ENCODE measurements at regions not wholly inside any gene's neighbourhood (a gene's known extent, or its start where the extent isn't known, plus 50 kb on each side); places are given as distances from the start of the nearest gene placed in this dataset.

- no peak for DNase-seq
Observed at GRCh38 chr15:38864122-38864521, 299.5 kb upstream of the RASGRP1 start.

DNA sequence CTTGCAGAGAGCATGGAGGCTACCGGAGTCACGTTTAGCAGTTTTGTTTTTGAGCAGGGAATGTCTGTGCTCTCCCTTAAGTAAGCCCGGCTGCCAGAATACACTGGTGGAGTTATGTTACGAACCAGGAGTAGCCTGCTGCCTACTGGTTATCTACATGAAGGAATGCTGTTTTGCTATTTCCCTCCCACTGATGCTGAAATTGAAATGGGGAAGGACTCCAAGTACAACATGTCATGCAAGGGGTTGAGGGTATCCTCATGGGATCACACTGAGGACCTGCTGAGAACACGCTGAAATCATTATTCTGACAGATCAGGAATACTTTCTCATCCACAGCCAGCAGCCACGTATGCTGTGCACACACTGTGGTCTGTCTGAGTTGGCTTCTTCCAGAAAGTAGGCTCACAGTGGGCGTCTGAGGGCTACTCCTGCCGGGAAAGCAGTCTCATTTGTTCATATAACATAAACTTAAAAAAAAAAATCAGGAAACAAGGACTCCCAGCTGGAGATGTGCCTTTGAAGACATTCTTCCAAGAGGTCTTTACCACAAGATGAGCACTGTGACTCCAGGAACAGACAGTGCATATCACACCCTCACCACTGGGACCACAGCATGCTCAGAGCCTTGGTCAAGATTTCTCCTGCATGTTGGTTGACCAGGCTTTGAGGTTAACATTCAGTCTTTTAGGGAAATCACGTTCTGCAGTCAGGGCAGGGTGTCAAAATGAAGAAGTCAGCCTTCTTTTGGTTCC, 300.4 kb upstream of the RASGRP1 start:
- no peak for DNase-seq

GRCh38 chr15:38867556-38867955, 302.9 kb upstream of the RASGRP1 start:
- no peak for DNase-seq

- DNase-seq: no peak
Observed at GRCh38 chr15:38868326-38869114, 303.9 kb upstream of the RASGRP1 start.

- no peak for DNase-seq
Observed at GRCh38 chr15:38871638-38872037, 307.0 kb upstream of the RASGRP1 start.

DNA sequence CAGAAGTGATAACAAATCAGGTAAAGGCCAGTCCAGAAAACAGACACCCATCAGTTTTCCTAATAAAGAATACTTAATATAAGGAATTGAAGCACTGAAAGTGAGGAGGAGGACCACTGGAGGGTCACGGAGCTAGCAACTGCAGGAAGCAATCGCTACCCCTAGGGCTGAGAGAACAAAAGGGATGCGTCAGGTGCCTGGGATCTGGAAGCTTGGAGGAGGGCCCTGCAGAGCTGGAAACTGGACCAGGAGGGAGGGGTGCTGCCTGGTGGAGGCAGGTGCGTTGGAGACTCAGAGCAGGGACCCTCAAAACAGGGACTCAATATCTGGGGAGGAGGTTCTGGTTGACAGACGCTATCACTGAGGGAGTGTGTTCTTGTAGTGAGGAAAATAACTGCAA, 308.1 kb upstream of the RASGRP1 start:
- no peak for DNase-seq

GRCh38 chr15:38873158-38873557, 308.5 kb upstream of the RASGRP1 start:
- no peak for DNase-seq

DNA sequence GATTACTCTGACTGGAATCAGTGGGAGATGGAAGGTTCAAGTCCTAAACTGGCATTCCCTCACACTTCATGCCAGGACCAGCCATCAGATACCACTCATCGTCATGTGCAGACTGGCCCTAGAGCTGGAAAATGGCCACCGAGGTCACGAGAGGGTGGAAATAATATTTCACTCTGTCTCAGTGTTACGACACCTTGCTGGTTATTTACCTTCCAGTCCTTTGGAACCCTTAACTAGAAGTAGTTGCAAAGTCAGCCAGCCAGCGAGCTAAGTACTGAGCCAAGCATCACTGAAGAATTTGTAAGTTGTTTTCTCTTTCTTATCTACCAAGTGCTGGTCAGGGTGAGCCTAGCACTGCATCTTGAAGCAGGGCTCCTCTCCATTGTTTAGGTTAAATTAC, 309.9 kb upstream of the RASGRP1 start:
- no peak for DNase-seq

DNA sequence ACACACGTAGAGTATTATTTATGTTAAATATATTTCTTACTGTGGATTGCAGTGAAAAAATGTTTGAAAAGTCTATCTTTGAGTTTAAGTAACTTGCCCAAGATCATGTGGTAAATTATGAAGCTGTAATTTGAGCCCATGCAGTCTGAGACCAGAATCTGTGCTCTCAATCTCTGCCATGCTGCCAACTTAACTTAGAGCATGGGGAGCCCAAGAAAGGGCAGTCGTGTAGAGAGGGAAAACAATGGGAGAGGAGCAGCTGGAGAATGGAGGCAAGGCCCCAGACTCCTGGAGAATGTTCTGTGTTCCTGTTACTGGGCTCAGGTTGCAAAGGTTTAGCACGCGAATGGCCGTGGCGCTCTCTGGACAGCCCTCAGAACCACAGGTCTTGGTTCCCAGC, 311.6 kb upstream of the RASGRP1 start:
- DNase-seq: no peak

DNA sequence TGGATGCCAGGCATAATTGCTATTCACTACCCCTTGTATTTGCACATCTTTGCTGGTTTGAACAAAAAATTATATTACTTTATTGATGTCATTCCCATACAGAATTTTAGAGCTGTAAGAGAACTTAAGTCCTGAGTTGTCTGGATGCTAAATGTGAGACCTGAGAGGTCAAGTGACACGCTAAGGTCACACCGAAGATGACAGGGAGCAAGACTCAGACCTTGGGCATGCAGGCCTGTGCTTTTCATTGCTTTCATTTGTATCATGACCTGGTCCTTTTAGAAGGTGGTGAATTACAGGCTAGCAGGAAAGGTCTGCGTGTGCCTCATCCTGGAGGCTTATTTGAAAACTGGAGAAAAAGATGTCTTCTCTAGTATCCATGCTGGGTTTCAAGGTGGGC, 312.0 kb upstream of the RASGRP1 start:
- DNase-seq: no peak

- DNase-seq: no peak
Observed at GRCh38 chr15:38877471-38877870, 312.9 kb upstream of the RASGRP1 start.

DNA sequence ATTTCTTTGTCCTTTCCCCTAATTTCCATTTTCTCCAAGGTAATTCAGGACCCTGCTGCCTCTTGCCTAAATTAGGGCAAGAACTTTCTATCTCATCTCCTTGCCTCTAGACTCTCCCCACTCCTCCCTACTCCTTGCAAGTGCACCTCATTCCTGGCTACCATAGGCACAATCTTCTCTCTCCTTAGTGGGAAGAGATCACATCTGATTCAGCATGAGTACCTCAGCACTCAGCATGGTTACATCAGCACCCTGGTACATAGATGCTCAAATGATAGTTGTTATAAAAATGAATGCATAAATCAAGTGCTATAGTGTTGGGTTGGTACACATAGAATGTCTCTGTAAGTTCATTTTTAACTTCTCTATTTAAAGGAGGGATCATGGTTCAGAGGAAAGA, 313.4 kb upstream of the RASGRP1 start:
- no peak for DNase-seq

- DNase-seq: no peak
Observed at GRCh38 chr15:38878926-38879325, 314.3 kb upstream of the RASGRP1 start.

DNA sequence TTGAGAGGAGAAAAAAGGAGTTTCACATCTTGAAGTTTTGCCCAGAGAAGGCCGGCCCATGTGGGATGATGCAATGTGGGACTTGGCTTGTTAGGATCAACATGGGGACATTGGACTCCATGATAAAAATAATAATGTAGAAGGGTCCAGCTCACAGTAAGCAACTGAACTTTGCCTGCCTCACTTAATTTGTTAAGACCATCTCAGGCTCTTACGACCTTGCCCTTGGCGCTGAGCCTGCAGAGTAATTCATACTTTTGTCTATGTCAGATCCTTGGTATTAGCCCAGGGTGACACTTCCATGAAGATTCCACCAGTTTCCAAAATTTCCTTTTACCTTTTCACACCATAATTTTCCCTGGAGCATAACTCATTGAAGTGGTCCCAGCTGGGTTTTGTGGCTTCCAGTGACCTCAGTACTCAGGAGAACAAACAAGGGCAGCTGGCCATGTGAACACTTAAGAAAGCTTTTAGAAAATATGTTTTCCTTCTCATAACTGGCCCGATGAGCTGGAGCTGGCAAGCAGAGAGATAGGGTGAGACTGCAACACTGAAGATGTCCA, 315.4 kb upstream of the RASGRP1 start:
- DNase-seq: no peak

GRCh38 chr15:38882221-38882620, 317.6 kb upstream of the RASGRP1 start:
- no peak for DNase-seq

- DNase-seq: no peak
Observed at GRCh38 chr15:38883987-38884386, 319.4 kb upstream of the RASGRP1 start.

- DNase-seq: no peak
Observed at GRCh38 chr15:38885001-38885400, 320.4 kb upstream of the RASGRP1 start.

GRCh38 chr15:38885471-38885952, 320.9 kb upstream of the RASGRP1 start:
- no peak for DNase-seq

DNA sequence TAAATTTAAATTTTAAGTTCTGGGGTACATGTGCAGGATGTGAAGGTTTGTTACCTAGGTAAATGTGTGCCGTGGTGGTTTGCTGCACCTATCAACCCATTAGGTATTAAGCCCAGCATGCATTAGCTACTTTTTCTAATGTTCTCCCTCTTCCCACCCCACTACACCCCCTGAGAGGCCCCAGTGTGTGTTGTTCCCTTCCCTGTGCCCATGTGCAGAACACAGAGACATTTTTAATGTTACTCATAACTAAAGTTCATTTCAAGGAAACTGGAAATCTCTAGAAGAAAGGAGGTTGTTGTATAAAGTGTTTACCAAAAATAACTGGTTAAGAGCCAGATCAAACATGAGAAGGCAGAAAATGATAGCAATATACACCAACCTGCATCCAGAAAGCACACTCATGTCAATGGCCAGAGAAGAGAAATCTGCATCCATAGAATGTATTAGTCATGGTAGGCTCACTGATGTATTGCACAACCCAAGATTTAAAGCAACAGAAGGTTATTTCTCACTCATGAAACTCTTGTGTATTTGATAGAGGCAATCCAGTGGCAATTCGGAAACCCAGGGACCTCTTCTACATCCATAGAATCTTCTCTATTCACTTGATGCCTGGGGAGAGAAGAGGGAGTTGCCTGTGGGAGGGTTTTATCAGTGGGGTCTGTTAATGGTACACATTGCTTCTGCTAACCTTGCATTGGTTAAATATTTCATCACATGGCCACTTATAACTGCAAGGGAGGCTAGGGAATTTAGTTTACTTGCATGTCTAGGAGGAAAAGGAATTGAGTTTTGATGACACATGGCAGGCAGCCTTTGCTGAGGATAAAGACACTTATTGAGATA, 321.9 kb upstream of the RASGRP1 start:
- DNase-seq: no peak

DNA sequence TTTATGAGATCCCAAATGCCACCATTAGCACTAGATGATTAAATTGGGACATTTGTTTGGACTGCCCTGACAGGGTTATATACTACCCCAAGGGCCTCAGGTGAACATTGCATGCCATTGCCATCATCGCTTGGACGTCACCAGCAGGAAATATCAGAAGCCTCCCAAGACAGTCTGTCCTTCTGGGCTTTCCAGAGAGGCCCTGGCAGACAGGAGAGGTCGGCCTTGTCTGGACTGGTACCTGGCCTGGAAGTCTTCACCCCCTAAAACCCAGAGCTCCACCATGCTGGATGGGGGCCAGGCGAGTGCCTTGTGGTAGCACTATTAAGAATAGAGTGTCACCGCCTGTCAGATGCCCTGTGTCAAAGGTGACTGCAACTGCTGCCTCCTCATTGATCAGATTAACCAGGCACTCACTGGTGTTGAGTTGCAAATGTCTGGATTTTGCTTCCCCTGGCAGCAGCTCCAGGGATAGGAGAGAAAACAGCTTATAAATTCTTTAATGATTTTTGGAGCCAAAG, 324.1 kb upstream of the RASGRP1 start:
- DNase-seq: no peak

GRCh38 chr15:38890194-38890593, 325.6 kb upstream of the RASGRP1 start:
- no peak for DNase-seq

- DNase-seq: no peak
Observed at GRCh38 chr15:38893925-38894242, 329.3 kb upstream of the RASGRP1 start.
